ENCODE measurements at regions not wholly inside any gene's neighbourhood (a gene's known extent, or its start where the extent isn't known, plus 50 kb on each side); places are given as distances from the start of the nearest gene placed in this dataset.

- H3K4me1 ChIP-seq (ENCODE audit: control insufficient read depth in 1 of 2, insufficient read depth in 2 of 2, low read depth in 1 of 2, low read length in 1 of 2), result no peaks in the 10 kb centered on the region
- no peak overlapping the region for H3K4me3 ChIP-seq (ENCODE audit: low read depth in 2 of 2, low read length in 1 of 2)
- no peak overlapping the region for H3K4me2 ChIP-seq
- no peaks in the 10 kb centered on the region for H4K20me1 ChIP-seq (ENCODE audit: insufficient read depth)
- no peaks in the 10 kb centered on the region for H3K36me3 ChIP-seq (replicated peaks in 1 of 2; ENCODE audit: control insufficient read depth in 1 of 2, insufficient read depth in 2 of 2, low read length in 1 of 2)
- H2AFZ ChIP-seq (ENCODE audit: low read depth), result no peak overlapping the region
- H3K79me2 ChIP-seq (ENCODE audit: insufficient read depth), result no peaks in the 10 kb centered on the region
- CTCF ChIA-PET, result no interaction called here
- no peaks in the 10 kb centered on the region for H3K9me2 ChIP-seq
- TF ChIP-seq CHD2 (IDR thresholded peaks at IDR 0.05; ENCODE audit: low read length, partially characterized antibody) (no peak), MAX (IDR thresholded peaks at IDR 0.05; ENCODE audit: low read depth) (no peak), TEAD4 (IDR thresholded peaks at IDR 0.05; ENCODE audit: borderline replicate concordance, insufficient read depth) (no peak), GABPA (IDR thresholded peaks at IDR 0.05; ENCODE audit: low read depth) (no peak), RFX5 (IDR thresholded peaks at IDR 0.05; ENCODE audit: low read length) (no peak), ELF1 (IDR thresholded peaks at IDR 0.05) (no peak), RCOR1 (IDR thresholded peaks at IDR 0.05; ENCODE audit: low read length) (no peak), NRF1 (IDR thresholded peaks at IDR 0.05; ENCODE audit: low read depth, low read length) (no peak), RXRA (IDR thresholded peaks at IDR 0.05; ENCODE audit: borderline replicate concordance, low read depth) (no peak), EZH2phosphoT487 (IDR thresholded peaks at IDR 0.05; ENCODE audit: borderline replicate concordance, low read depth) (no peak), FOSL2 (IDR thresholded peaks at IDR 0.05; ENCODE audit: borderline replicate concordance, low read depth) (no peak), MXI1 (IDR thresholded peaks at IDR 0.05; ENCODE audit: low read depth, low read length) (no peak), SIN3A (IDR thresholded peaks at IDR 0.05; ENCODE audit: borderline replicate concordance, low read depth, low read length) (no peak)
- TF ChIP-seq, protein P1, sequence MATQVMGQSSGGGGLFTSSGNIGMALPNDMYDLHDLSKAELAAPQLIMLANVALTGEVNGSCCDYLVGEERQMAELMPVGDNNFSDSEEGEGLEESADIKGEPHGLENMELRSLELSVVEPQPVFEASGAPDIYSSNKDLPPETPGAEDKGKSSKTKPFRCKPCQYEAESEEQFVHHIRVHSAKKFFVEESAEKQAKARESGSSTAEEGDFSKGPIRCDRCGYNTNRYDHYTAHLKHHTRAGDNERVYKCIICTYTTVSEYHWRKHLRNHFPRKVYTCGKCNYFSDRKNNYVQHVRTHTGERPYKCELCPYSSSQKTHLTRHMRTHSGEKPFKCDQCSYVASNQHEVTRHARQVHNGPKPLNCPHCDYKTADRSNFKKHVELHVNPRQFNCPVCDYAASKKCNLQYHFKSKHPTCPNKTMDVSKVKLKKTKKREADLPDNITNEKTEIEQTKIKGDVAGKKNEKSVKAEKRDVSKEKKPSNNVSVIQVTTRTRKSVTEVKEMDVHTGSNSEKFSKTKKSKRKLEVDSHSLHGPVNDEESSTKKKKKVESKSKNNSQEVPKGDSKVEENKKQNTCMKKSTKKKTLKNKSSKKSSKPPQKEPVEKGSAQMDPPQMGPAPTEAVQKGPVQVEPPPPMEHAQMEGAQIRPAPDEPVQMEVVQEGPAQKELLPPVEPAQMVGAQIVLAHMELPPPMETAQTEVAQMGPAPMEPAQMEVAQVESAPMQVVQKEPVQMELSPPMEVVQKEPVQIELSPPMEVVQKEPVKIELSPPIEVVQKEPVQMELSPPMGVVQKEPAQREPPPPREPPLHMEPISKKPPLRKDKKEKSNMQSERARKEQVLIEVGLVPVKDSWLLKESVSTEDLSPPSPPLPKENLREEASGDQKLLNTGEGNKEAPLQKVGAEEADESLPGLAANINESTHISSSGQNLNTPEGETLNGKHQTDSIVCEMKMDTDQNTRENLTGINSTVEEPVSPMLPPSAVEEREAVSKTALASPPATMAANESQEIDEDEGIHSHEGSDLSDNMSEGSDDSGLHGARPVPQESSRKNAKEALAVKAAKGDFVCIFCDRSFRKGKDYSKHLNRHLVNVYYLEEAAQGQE (IDR thresholded peaks at IDR 0.05; ENCODE audit: low read depth, low read length), result no peak
- TF ChIP-seq, protein P2, sequence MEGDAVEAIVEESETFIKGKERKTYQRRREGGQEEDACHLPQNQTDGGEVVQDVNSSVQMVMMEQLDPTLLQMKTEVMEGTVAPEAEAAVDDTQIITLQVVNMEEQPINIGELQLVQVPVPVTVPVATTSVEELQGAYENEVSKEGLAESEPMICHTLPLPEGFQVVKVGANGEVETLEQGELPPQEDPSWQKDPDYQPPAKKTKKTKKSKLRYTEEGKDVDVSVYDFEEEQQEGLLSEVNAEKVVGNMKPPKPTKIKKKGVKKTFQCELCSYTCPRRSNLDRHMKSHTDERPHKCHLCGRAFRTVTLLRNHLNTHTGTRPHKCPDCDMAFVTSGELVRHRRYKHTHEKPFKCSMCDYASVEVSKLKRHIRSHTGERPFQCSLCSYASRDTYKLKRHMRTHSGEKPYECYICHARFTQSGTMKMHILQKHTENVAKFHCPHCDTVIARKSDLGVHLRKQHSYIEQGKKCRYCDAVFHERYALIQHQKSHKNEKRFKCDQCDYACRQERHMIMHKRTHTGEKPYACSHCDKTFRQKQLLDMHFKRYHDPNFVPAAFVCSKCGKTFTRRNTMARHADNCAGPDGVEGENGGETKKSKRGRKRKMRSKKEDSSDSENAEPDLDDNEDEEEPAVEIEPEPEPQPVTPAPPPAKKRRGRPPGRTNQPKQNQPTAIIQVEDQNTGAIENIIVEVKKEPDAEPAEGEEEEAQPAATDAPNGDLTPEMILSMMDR (IDR thresholded peaks at IDR 0.05), result no peak
- TF ChIP-seq, protein P3, sequence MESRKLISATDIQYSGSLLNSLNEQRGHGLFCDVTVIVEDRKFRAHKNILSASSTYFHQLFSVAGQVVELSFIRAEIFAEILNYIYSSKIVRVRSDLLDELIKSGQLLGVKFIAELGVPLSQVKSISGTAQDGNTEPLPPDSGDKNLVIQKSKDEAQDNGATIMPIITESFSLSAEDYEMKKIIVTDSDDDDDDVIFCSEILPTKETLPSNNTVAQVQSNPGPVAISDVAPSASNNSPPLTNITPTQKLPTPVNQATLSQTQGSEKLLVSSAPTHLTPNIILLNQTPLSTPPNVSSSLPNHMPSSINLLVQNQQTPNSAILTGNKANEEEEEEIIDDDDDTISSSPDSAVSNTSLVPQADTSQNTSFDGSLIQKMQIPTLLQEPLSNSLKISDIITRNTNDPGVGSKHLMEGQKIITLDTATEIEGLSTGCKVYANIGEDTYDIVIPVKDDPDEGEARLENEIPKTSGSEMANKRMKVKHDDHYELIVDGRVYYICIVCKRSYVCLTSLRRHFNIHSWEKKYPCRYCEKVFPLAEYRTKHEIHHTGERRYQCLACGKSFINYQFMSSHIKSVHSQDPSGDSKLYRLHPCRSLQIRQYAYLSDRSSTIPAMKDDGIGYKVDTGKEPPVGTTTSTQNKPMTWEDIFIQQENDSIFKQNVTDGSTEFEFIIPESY (IDR thresholded peaks at IDR 0.05; ENCODE audit: borderline replicate concordance, low read depth), result no peak
- TF ChIP-seq, protein P4, sequence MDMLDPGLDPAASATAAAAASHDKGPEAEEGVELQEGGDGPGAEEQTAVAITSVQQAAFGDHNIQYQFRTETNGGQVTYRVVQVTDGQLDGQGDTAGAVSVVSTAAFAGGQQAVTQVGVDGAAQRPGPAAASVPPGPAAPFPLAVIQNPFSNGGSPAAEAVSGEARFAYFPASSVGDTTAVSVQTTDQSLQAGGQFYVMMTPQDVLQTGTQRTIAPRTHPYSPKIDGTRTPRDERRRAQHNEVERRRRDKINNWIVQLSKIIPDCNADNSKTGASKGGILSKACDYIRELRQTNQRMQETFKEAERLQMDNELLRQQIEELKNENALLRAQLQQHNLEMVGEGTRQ (IDR thresholded peaks at IDR 0.05; ENCODE audit: borderline replicate concordance, low read depth, low read length), result no peak
- POLR2A ChIA-PET, result no interaction called here
- H3K27me3 ChIP-seq (ENCODE audit: insufficient read depth), result peaks cover 6% of the 10 kb centered on the region
- H3F3A ChIP-seq (replicated peaks; ENCODE audit: insufficient read depth), result no peaks in the 10 kb centered on the region
- H3K9me3 ChIP-seq, result no peaks in the 10 kb centered on the region
- 23% methylated on average over 2 of the region's 2 CpGs for WGBS (ENCODE audit: low lambda C conversion rate)
- no peak for DNase-seq
- H3K27ac ChIP-seq (ENCODE audit: low read depth in 2 of 2, low read length in 1 of 2), result no peak overlapping the region
- no peak overlapping the region for H3K9ac ChIP-seq
These were observed 141.6 kb downstream of the HINT1 start for GRCh38 chr5:131023498-131023865.
